Esophagus squamous epithelium (tissue), 4 donors: ENCODE measurements at regions not wholly inside any gene's neighbourhood (a gene's known extent, or its start where the extent isn't known, plus 50 kb on each side); places are given as distances from the start of the nearest gene placed in this dataset.

Experiments used
- POLR2A ChIP-seq, 4 donors: fragments of 450-650 bp; IDR thresholded peaks; one replicate each; pipeline ENCODE4 v1.6.1; 2017; ENCODE audit warnings: antibody characterized with exemption in 4 of 4, mild to moderate bottlenecking in 4 of 4, moderate library complexity in 3 of 4
- TF ChIP-seq, protein P1 (sequence below), 6 experiments: fragments of 450-650 bp in 4 of 6; fragments of 200-600 bp in 2 of 6; sonication (generic) in 2 of 6; IDR thresholded peaks; one replicate each; pipeline ENCODE4 v1.5.1; 2016 to 2019; ENCODE audit warnings: antibody characterized with exemption in 6 of 6, mild to moderate bottlenecking in 4 of 6, moderate library complexity in 4 of 6

DNA sequence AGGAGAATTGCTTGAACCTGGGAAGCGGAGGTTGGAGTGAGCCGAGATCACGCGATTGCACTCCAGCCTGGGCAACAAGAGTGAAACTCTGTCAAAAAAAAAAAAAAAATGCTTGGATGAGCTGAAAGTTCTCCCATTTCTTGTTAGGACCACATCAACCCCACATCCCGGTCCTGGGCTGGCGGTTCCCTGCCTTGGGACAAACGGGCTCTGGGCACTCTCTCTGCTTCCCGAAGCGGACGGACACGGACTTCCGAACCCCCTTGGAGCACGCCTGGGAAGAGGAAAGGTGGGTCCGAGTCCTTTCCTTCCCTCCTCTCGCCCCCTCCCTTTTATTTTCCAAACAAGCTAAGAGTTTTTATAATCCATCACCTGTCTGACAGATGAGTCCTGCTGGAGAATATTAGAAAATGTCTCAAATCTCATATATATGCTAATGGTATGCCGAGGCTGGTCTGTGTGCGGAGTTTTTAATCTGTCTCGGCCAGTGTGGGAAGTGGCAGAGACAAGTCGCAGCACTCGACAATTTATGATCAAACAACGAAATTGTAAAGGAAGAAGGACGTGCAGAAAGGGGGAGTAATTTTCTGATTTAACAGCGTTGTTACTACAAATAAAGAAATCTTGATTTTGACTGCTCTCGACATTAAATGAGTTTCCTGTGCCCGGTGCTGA is 257.9 kb upstream of the IRX4 start:
- no peak for TF ChIP-seq POLR2A (IDR thresholded peaks at IDR 0.05)
- TF ChIP-seq, protein P1, sequence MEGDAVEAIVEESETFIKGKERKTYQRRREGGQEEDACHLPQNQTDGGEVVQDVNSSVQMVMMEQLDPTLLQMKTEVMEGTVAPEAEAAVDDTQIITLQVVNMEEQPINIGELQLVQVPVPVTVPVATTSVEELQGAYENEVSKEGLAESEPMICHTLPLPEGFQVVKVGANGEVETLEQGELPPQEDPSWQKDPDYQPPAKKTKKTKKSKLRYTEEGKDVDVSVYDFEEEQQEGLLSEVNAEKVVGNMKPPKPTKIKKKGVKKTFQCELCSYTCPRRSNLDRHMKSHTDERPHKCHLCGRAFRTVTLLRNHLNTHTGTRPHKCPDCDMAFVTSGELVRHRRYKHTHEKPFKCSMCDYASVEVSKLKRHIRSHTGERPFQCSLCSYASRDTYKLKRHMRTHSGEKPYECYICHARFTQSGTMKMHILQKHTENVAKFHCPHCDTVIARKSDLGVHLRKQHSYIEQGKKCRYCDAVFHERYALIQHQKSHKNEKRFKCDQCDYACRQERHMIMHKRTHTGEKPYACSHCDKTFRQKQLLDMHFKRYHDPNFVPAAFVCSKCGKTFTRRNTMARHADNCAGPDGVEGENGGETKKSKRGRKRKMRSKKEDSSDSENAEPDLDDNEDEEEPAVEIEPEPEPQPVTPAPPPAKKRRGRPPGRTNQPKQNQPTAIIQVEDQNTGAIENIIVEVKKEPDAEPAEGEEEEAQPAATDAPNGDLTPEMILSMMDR (IDR thresholded peaks at IDR 0.05): no peak
